BLaER1 (cell line): ENCODE measurements at regions not wholly inside any gene's neighbourhood (a gene's known extent, or its start where the extent isn't known, plus 50 kb on each side); places are given as distances from the start of the nearest gene placed in this dataset.

Experiments
- H3K27ac ChIP-seq: shearing (Covaris generic); formaldehyde crosslinking; 2 replicates; pipeline ENCODE4 v1.8.1; 2022
- H3K27me3 ChIP-seq: shearing (Covaris generic); formaldehyde crosslinking; 2 replicates; pipeline ENCODE4 v1.8.1; 2022
- H3K36me3 ChIP-seq: shearing (Covaris generic); formaldehyde crosslinking; 2 replicates; pipeline ENCODE4 v1.8.1; 2022
- H3K4me1 ChIP-seq: shearing (Covaris generic); formaldehyde crosslinking; 2 replicates; pipeline ENCODE4 v1.8.1; 2022
- H3K4me2 ChIP-seq: shearing (Covaris generic); formaldehyde crosslinking; 2 replicates; pipeline ENCODE4 v1.8.1; 2022
- H3K4me3 ChIP-seq: shearing (Covaris generic); formaldehyde crosslinking; 2 replicates; pipeline ENCODE4 v1.8.1; 2022
- H3K9ac ChIP-seq: shearing (Covaris generic); formaldehyde crosslinking; 2 replicates; pipeline ENCODE4 v1.8.1; 2022
- H3K9me3 ChIP-seq: shearing (Covaris generic); formaldehyde crosslinking; 2 replicates; pipeline ENCODE4 v1.8.1; 2022
- H4K20me1 ChIP-seq: shearing (Covaris generic); formaldehyde crosslinking; 2 replicates; pipeline ENCODE4 v1.8.1; 2022
- Cebpa-rat ChIP-seq: shearing (Covaris generic); IDR thresholded peaks from 2 replicates; pipeline ENCODE4 v1.8.1; 2022

DNA sequence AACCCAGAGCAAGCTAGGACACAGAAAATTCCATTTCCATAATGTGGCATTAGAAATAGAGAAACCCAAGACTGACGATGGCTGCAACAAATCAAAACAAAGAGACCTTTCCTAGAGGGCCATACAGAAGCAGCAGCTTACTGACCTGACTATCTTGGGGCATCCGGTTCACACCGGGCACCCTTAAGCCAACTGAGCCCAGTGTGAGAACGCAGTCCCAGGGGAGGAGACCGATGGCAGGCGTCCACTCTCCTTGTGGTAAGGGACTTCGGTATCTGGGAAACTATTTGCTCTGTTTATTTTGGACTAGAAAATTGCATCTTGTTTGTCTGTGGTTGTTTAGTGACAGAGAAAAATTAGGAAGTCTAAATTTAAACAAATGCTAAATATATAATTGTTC is 244.8 kb upstream of the COPS8 start:
- 0 out of 2 replicates have a peak, but pooled peaks cover 5% of the 10 kb centered on the region for H3K36me3 ChIP-seq
- no peak overlapping the region for H3K9ac ChIP-seq
- H3K9me3 ChIP-seq = peaks cover 49% of the 10 kb centered on the region
- no peak for TF ChIP-seq Cebpa-rat
- H3K4me2 ChIP-seq = no peak overlapping the region
- H3K27ac ChIP-seq = no peak overlapping the region
- H3K4me1 ChIP-seq = no peaks in the 10 kb centered on the region
- no peak overlapping the region for H3K4me3 ChIP-seq
- no peaks in the 10 kb centered on the region for H3K27me3 ChIP-seq
- H4K20me1 ChIP-seq = no peaks in the 10 kb centered on the region

DNA sequence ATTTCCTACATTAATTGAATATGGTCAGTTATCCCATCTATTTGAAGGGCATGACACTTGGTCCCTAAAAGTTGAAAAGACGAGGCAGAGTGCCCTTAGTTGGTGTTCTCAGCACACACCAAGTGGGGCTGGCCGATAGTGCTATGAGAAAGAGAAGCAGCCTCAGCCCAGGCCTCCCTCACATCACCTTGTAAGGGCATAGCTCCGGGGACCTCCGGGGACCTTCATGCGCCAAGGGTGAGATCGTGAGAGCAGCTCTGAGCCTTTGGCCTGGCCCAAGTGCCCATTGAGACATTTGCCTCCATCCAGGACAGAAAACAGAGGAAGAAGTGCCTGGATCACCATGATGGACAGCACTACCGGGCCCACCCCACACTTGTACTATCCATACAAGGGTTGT is 244.3 kb upstream of the COPS8 start:
- no peaks in the 10 kb centered on the region for H3K4me1 ChIP-seq
- H3K9ac ChIP-seq = no peak overlapping the region
- H3K27me3 ChIP-seq = no peaks in the 10 kb centered on the region
- no peak overlapping the region for H3K27ac ChIP-seq
- H3K4me3 ChIP-seq = no peak overlapping the region
- no peaks in the 10 kb centered on the region for H4K20me1 ChIP-seq
- 0 out of 2 replicates have a peak, but pooled peaks cover 5% of the 10 kb centered on the region for H3K36me3 ChIP-seq
- no peak overlapping the region for H3K4me2 ChIP-seq
- TF ChIP-seq Cebpa-rat = no peak
- peaks cover 47% of the 10 kb centered on the region for H3K9me3 ChIP-seq

DNA sequence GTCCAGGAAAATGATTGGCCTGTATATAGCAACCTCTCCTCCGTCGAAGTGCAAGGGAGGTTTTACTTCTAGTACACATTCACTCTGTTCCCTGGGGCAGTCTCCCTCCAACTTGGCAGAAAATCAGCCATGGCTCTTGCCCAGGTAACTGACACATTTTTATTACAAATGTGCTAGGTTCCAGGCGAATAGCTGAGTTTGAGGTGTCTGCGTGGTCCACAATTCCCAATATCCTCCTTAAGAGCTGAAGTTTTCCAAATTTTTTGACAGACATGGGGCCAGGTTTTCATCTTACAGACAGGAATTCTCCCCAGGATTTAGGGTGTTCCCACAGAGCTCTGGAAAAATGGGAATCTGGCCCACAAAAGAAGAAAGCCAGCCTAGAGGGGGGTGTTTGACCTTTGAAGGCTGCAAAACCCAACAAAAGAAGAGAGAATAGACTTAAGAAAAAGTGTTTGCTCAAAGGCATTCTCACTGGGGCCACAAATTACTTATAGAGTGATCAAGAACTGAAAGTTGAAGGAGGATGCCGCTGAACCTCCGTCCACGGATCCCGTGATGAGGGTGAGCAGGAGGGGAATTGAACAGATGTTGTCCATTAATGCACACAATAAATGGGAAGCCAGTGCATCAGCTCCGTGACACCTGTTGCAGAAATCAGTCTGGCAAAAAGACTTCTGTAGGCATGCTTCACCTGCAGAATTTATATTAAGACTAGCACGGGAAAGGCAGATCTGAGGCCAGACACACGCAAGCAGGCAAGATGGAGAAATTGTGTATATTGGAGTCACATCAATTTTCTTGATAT is 242.3 kb upstream of the COPS8 start:
- TF ChIP-seq Cebpa-rat = no peak
- H3K4me1 ChIP-seq = no peaks in the 10 kb centered on the region
- H3K27ac ChIP-seq = no peak overlapping the region
- no peak overlapping the region for H3K4me2 ChIP-seq
- H4K20me1 ChIP-seq = no peaks in the 10 kb centered on the region
- H3K27me3 ChIP-seq = no peaks in the 10 kb centered on the region
- no peak overlapping the region for H3K4me3 ChIP-seq
- no peak overlapping the region for H3K9ac ChIP-seq
- H3K9me3 ChIP-seq = peaks cover 34% of the 10 kb centered on the region
- 0 out of 2 replicates have a peak, but pooled peaks cover 5% of the 10 kb centered on the region for H3K36me3 ChIP-seq

DNA sequence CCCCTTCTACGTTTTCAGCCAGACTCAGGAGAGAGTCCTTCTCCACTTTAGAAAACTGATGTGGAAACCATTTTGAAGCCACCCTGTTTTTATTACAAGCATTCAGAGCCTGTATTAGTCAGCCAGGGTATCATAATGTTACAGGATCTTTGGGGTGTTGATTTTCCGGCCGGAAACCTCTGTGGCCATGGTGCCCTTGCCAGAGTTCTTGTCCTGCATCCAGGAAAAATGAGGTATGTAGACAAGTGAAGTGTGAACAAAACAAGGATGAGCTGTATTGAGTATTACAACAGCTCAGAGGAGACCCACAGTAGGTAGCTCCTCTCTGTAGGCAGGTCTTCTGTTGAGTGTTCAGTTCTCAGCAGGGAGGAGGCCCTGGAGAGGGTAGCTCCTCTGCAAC is 241.0 kb upstream of the COPS8 start:
- H3K27me3 ChIP-seq = no peaks in the 10 kb centered on the region
- H3K36me3 ChIP-seq = 0 out of 2 replicates have a peak, but pooled peaks cover 5% of the 10 kb centered on the region
- H3K27ac ChIP-seq = no peak overlapping the region
- no peaks in the 10 kb centered on the region for H3K4me1 ChIP-seq
- H3K9me3 ChIP-seq = peaks cover 34% of the 10 kb centered on the region
- no peaks in the 10 kb centered on the region for H4K20me1 ChIP-seq
- TF ChIP-seq Cebpa-rat = no peak
- H3K4me2 ChIP-seq = no peak overlapping the region
- no peak overlapping the region for H3K4me3 ChIP-seq
- no peak overlapping the region for H3K9ac ChIP-seq

DNA sequence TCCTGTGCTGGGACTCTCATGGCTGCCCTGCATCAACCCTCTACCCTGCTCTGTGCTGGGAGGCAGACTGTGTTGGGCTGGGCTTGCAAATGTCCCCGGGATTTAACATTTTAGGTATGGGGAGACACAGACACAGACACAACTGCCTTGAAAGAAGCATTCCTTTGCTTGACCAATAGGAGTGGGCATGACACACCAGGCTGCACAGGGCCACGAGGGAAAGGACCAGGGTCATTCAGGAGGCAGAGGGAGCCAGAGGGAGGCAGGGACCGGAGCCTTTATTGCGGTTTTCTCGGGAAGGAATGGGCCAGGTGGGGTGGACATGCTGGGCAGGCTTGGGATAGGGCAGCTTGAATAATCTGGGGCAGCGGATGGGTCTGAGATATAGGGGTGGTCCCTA is 238.7 kb upstream of the COPS8 start:
- 0 out of 2 replicates have a peak, but pooled peaks cover 5% of the 10 kb centered on the region for H3K36me3 ChIP-seq
- peaks cover 34% of the 10 kb centered on the region for H3K9me3 ChIP-seq
- no peaks in the 10 kb centered on the region for H3K4me1 ChIP-seq
- H3K27me3 ChIP-seq = no peaks in the 10 kb centered on the region
- H4K20me1 ChIP-seq = no peaks in the 10 kb centered on the region
- no peak for TF ChIP-seq Cebpa-rat
- H3K4me3 ChIP-seq = no peak overlapping the region
- no peak overlapping the region for H3K27ac ChIP-seq
- H3K9ac ChIP-seq = no peak overlapping the region
- no peak overlapping the region for H3K4me2 ChIP-seq

DNA sequence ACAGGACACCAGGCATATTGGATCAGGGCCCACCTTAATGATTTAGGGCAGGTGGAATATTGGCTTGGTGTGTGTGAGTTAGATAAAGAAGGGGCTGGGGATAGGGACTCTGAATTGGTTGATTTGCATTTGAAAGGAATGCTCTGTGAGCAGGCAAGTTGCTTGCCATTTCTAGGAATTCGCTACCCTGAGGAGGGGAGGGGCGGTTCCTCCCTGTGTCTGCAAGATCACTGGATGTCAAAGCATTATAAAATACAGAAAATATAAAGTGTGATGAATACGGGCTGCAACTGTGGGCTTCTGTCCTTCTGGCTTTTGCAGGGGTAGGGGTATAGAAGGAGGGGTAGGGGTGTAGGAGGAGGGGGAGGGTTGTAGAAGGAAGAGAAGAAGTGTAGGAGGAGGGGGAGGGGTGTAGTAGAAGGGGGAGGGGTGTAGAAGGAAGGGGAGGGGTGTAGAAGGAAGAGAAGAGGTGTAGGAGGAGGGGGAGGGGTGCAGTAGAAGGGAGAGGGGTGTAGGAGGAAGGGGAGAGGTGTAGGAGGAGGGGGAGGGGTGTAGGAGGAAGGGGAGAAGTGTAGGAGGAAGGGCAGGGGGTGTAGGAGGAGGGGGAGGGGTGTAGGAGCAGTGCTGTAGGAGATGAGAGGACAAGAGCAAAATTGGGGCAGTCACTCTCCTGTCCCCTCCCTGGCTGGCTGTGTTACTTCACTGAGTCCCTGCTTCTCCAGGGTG is 238.0 kb upstream of the COPS8 start:
- Histone ChIP-seq H3K27ac (no peak overlapping the region), H3K4me3 (no peak overlapping the region), H3K9me3 (peaks cover 34% of the 10 kb centered on the region), H3K36me3 (0 out of 2 replicates have a peak, but pooled peaks cover 5% of the 10 kb centered on the region), H3K4me1 (no peaks in the 10 kb centered on the region), H4K20me1 (no peaks in the 10 kb centered on the region), H3K4me2 (no peak overlapping the region), H3K9ac (no peak overlapping the region), H3K27me3 (no peaks in the 10 kb centered on the region)
- no peak for TF ChIP-seq Cebpa-rat

DNA sequence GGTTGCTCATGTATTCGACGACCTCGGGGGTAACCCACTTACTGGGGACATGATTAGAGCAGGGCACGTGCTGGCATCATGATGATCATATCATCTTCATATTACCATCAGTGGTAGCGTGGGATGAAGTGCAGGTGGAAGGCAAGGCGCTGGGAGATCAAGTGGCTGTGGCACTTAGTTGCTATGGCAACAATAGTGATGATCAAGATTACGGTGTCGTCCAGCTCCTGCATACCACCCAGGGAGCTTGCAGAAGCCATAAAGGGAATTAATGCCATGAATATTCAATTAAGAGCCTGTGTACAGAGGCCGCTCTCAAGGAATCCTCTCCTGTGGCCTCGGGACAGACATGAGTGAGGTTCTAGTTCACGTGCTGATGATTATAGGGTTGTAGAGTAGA is 237.2 kb upstream of the COPS8 start:
- no peak overlapping the region for H3K4me3 ChIP-seq
- no peak overlapping the region for H3K9ac ChIP-seq
- H3K4me1 ChIP-seq = no peaks in the 10 kb centered on the region
- no peak overlapping the region for H3K27ac ChIP-seq
- no peaks in the 10 kb centered on the region for H3K27me3 ChIP-seq
- H3K4me2 ChIP-seq = no peak overlapping the region
- TF ChIP-seq Cebpa-rat = no peak
- H3K36me3 ChIP-seq = 0 out of 2 replicates have a peak, but pooled peaks cover 5% of the 10 kb centered on the region
- H3K9me3 ChIP-seq = peaks cover 33% of the 10 kb centered on the region
- no peaks in the 10 kb centered on the region for H4K20me1 ChIP-seq

DNA sequence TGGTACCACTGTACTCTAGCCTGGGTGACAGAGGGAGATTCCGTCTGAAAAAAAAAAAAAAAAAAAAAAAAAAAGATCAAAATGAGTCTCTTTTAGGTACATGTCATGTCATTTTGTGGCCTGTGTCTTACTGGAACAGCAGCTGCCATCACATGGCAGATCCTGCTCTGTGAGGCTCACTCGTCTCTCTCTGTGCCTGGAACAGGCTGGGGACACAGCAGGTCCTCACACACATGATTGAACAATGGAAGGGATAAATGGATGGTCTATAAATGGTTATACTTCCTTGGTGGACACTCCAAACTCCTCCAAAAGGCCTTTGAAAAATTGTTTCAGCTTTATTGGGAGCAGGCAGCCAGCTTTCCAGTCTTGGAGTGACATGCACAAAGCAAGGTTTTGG is 236.2 kb upstream of the COPS8 start:
- H4K20me1 ChIP-seq = no peaks in the 10 kb centered on the region
- no peak overlapping the region for H3K27ac ChIP-seq
- H3K9me3 ChIP-seq = peaks cover 22% of the 10 kb centered on the region
- H3K9ac ChIP-seq = no peak overlapping the region
- H3K4me1 ChIP-seq = no peaks in the 10 kb centered on the region
- no peaks in the 10 kb centered on the region for H3K27me3 ChIP-seq
- no peak overlapping the region for H3K4me3 ChIP-seq
- 0 out of 2 replicates have a peak, but pooled peaks cover 5% of the 10 kb centered on the region for H3K36me3 ChIP-seq
- no peak for TF ChIP-seq Cebpa-rat
- H3K4me2 ChIP-seq = no peak overlapping the region

DNA sequence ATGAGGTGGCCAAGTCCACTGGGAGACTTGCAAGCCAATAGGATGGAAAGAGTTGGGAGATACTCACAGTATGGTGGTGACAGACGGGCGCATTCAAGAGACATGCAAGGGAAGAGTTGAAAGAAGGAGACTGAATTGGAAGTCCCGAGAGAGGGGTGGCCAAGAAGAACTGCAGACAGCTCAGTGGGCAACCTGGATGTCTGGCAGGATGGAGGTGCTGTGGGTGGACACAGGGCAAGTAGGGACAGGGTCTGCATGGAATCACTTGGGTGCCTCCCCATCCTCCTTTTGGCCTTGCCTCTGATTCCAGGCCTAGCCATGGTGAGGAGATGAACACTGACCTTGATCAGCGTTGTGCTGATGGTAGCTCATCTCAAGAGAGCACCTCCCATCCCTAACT is 235.7 kb upstream of the COPS8 start:
- peaks cover 18% of the 10 kb centered on the region for H3K9me3 ChIP-seq
- no peak overlapping the region for H3K4me2 ChIP-seq
- no peak for TF ChIP-seq Cebpa-rat
- no peak overlapping the region for H3K4me3 ChIP-seq
- H4K20me1 ChIP-seq = no peaks in the 10 kb centered on the region
- H3K9ac ChIP-seq = no peak overlapping the region
- no peak overlapping the region for H3K27ac ChIP-seq
- H3K36me3 ChIP-seq = 0 out of 2 replicates have a peak, but pooled peaks cover 5% of the 10 kb centered on the region
- H3K4me1 ChIP-seq = no peaks in the 10 kb centered on the region
- no peaks in the 10 kb centered on the region for H3K27me3 ChIP-seq

DNA sequence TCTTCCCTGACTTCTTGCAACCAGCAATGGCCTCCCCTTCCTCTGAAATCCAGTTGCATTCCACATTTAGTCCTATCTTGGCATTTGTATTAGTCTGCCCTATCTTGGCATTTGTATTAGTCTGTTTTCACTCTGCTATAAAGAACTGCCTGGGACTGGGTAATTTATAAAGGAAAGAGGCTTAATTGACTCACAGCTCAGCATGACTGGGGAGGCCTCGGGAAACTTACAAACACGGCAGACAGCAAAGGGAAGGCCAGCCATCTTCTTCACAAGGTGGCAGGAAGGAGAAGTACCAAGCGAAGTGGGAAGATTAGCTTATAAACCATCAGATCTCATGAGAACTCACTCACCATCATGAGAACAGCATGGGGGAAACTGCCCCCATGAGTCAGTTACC is 234.5 kb upstream of the COPS8 start:
- no peak for TF ChIP-seq Cebpa-rat
- peaks cover 6% of the 10 kb centered on the region for H3K9me3 ChIP-seq

More for the DNA sequence above, 234.5 kb upstream of the COPS8 start:
- no peaks in the 10 kb centered on the region for H4K20me1 ChIP-seq
- H3K9ac ChIP-seq = no peak overlapping the region
- no peaks in the 10 kb centered on the region for H3K4me1 ChIP-seq
- H3K4me3 ChIP-seq = no peak overlapping the region
- no peaks in the 10 kb centered on the region for H3K27me3 ChIP-seq
- no peak overlapping the region for H3K4me2 ChIP-seq
- H3K27ac ChIP-seq = no peak overlapping the region
- no peaks in the 10 kb centered on the region for H3K36me3 ChIP-seq
